Superior temporal gyrus (tissue), 1 donor: ENCODE measurements at regions not wholly inside any gene's neighbourhood (a gene's known extent, or its start where the extent isn't known, plus 50 kb on each side); places are given as distances from the start of the nearest gene placed in this dataset.

Experiments used
- DNase-seq: peaks from one replicate; pipeline ENCODE4 v3.0.0-alpha.2; 2016; ENCODE audit errors: extremely low spot score

- DNase-seq, result no peak
These were observed 69.6 kb upstream of the ARMC2 start for GRCh38 chr6:108778421-108779186.

DNA sequence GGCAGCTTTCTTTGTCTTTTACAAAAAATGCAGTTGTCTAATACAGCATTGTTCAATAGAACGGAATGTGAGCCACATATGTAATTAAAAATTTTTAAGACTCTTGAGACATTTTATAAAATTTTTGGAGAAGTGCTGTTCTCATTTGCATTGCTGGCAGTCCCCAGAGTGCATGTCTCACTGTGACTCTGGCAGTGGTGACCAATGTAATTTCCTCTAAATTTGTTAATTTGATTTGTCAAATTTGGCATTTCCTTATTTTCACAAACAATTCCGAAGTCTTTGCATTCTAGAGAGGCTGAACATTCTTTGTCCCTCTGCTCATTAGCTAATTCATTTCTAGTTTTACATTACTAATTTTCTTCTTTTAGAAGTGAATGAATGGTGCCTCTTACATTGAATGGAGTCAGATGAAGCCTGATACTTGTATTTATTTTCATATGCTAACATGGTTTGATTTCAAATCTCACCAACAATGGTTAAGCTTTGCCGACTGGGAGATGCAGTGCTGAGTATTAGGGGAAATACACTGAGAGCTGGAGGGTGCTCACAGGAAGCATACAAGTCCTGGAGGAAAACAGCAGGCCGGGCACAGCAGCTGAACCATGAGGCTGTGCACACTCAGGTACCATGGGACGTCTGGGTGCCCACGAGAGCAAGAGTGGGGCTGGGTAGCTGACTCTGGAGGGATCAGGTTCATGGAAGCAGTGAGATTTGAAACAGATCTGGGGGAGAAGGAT lies 68.5 kb upstream of the ARMC2 start:
- DNase-seq, result no peak

- no peak for DNase-seq
These were observed 67.4 kb upstream of the ARMC2 start for GRCh38 chr6:108780784-108781183.

GRCh38 chr6:108781419-108782100 lies 66.7 kb upstream of the ARMC2 start:
- no peak for DNase-seq

GRCh38 chr6:108782179-108783041 lies 65.8 kb upstream of the ARMC2 start:
- DNase-seq, result peak; percentile 89

- no peak for DNase-seq
These were observed 62.6 kb upstream of the ARMC2 start for GRCh38 chr6:108785653-108786052.

- no peak for DNase-seq
These were observed 59.8 kb upstream of the ARMC2 start for GRCh38 chr6:108788416-108788815.

DNA sequence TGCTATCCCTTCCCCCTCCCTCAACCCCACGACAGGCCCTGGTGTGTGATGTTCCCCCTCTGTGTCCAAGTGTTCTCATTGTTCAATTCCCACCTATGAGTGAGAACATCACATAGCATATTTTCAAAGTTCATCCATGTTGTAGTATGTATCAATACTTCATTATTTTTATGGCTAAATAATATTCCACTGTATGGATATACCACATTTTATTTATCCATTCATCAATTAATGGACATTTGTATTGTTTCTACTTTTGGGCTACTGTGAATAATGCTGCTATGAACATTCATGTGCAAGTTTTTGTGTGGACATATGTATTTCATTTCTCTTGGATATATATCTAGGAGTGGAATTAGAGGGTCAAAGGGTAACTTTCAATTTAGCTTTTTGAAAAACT lies 58.7 kb upstream of the ARMC2 start:
- no peak for DNase-seq

- no peak for DNase-seq
These were observed 56.5 kb upstream of the ARMC2 start for GRCh38 chr6:108791700-108792099.

- no peak for DNase-seq
These were observed 54.5 kb upstream of the ARMC2 start for GRCh38 chr6:108793516-108794251.

GRCh38 chr6:108795122-108795521 lies 53.1 kb upstream of the ARMC2 start:
- DNase-seq, result no peak

- no peak for DNase-seq
These were observed 52.4 kb upstream of the ARMC2 start for GRCh38 chr6:108795814-108796213.

DNA sequence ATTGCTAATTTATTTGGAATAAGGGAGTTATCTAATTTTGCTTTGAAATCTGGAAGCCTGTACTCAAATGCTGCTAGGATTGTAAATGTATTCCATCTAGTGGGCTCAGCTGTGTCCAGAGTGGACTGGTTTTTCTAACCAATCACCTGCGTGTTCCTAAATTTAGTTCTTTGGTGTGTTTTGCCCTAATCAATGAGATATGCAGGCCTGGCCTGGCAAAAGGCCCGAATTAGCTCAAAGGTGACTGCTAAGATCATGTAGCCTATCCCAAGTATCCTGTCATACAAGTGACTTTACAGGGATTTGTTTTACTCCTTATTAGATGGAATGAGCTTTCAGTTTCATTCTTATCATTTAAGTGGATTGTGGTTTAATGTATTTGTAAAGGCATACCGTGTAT lies 51.3 kb upstream of the ARMC2 start:
- no peak for DNase-seq

GRCh38 chr6:108797951-108798669 lies 50.1 kb upstream of the ARMC2 start:
- no peak for DNase-seq
